Ovary (tissue), 3 donors: ENCODE measurements at regions not wholly inside any gene's neighbourhood (a gene's known extent, or its start where the extent isn't known, plus 50 kb on each side); places are given as distances from the start of the nearest gene placed in this dataset.

Experiments used
- POLR2A ChIP-seq: fragments of 450-650 bp; IDR thresholded peaks from one replicate; pipeline ENCODE4 v1.6.1; 2017; ENCODE audit warnings: antibody characterized with exemption, mild to moderate bottlenecking, moderate library complexity
- TF ChIP-seq, protein P1 (sequence below), 3 donors: fragments of 450-650 bp in 2 of 3; fragments of 200-600 bp in 1 of 3; IDR thresholded peaks; one replicate each; pipeline versions ENCODE4 v1.5.1 to v1.8.0; 2016 to 2022; ENCODE audit warnings: antibody characterized with exemption in 3 of 3, mild to moderate bottlenecking in 1 of 3
- donor health status: DM: no; HTN: no; CAD: no.

GRCh38 chr4:33407496-33407895 lies 2687.3 kb downstream of the PCDH7 start:
- TF ChIP-seq, protein P1, sequence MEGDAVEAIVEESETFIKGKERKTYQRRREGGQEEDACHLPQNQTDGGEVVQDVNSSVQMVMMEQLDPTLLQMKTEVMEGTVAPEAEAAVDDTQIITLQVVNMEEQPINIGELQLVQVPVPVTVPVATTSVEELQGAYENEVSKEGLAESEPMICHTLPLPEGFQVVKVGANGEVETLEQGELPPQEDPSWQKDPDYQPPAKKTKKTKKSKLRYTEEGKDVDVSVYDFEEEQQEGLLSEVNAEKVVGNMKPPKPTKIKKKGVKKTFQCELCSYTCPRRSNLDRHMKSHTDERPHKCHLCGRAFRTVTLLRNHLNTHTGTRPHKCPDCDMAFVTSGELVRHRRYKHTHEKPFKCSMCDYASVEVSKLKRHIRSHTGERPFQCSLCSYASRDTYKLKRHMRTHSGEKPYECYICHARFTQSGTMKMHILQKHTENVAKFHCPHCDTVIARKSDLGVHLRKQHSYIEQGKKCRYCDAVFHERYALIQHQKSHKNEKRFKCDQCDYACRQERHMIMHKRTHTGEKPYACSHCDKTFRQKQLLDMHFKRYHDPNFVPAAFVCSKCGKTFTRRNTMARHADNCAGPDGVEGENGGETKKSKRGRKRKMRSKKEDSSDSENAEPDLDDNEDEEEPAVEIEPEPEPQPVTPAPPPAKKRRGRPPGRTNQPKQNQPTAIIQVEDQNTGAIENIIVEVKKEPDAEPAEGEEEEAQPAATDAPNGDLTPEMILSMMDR (IDR thresholded peaks at IDR 0.05): no peak
- TF ChIP-seq POLR2A: no peak
